ENCODE measurements at regions not wholly inside any gene's neighbourhood (a gene's known extent, or its start where the extent isn't known, plus 50 kb on each side); places are given as distances from the start of the nearest gene placed in this dataset.

DNA sequence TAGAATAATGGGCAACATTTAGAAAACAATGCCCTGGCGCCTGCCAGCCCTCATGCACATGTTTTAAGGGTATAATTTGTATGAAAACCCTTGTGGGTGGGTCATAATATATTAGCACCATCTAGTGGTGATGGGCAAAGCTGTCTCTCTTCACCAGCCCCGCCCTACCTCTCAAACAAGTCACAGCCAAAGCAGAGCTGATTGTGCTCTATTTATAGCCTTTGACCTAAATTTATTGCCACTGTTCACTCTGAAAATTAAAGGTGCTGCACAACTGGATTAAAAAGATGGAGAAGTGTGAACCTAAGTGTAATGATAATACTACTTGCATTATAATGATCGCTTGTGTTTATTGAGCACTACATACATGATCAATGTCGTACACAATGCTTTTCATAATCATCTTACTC lies 131.9 kb upstream of the ANKH start:
- TF ChIP-seq MXI1 (IDR thresholded peaks at IDR 0.05; ENCODE audit: borderline replicate concordance, low read depth, low read length) = no peak
- no peak for TF ChIP-seq POLR2A (IDR thresholded peaks at IDR 0.05; ENCODE audit: low read depth, low read length)

Data from IMR-90 (cell line).